ENCODE measurements at regions not wholly inside any gene's neighbourhood (a gene's known extent, or its start where the extent isn't known, plus 50 kb on each side); places are given as distances from the start of the nearest gene placed in this dataset.
"Not testable (repeated sequence)": the region's sequence is repeated elsewhere in the genome, so short reads cannot be mapped to it uniquely, and the experiment has no call there.

GRCh38 chr6:67986694-67987232 is 648.3 kb upstream of the ADGRB3 start:
- no peak for DNase-seq

DNA sequence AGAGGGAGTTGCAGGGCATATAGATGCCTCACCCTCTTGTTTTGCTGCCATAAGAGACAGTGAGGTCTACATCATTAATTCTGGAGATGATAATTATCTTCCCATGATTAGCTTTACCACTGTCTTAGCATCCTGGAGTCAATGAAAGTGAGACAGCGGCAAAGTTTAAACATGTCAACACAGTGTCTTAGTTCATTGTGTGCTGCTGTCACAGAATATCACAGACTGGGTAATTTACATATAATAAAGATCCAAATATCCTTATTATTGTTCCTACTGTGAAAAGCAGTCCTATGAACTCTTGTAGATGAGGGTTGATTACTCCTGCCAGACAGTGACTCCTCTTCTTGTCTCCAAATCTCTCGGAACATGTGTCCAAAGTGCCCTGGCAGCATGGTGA is 658.6 kb upstream of the ADGRB3 start:
- DNase-seq = no peak

DNA sequence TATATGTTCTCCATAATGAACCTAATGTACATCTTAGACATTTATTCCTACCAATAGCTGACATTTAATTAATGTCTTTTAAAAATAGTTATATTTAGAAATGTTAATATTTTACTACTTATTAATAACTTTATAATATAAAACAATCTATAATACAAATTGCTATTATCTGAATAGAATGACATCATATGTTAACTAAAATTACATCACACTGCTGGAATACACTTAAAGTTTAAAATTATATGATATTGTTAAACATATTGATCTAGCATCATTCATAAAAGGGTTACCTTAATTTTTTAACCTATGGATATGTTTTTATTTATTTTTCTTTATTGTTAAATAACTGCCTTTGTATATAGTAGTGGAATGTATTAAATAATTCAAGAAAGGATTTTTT is 660.2 kb upstream of the ADGRB3 start:
- no peak for DNase-seq

GRCh38 chr6:67971812-67972211 is 663.3 kb upstream of the ADGRB3 start:
- DNase-seq = no peak

DNA sequence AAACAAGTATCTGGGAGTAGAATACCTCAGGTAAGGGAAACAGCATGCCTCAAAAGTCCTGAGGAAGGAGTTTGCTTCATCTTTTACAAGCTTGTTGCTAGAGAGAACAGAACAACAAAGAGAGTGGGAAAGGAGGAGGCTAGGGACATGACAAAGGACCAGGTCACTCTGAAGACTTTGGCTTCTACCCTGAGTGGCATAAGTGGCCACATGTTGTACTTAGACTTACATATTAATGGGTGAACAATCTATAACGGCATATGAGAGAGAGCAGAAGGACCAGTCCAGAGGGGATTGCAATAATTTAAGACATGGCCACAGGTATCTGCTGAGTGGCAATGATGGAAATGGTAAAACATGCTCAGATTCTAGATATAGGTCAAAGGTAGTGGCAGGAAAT is 668.3 kb upstream of the ADGRB3 start:
- no peak for DNase-seq

DNA sequence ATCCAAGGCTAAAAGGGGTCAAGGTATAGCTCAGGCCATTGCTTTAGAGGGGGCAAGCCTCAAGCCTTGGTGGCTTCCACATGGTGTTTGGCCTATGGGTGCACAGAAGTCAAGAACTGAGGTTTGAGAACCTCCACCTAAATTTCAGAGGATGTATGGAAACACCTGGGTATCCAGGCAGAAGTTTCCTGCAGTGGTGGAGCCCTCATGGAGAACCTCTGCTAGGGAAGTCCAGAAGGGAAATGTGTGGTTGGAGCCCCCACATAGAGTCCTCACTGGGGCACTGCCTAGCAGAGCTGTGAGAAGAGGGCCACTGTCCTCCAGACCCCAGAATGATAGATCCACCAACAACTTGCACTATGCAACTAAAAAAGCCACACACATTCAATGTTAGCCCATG is 678.7 kb upstream of the ADGRB3 start:
- no peak for DNase-seq

GRCh38 chr6:67952948-67953347 is 682.1 kb upstream of the ADGRB3 start:
- DNase-seq = no peak

- DNase-seq = no peak
Measured at GRCh38 chr6:67952121-67952520, 683.0 kb upstream of the ADGRB3 start.

DNA sequence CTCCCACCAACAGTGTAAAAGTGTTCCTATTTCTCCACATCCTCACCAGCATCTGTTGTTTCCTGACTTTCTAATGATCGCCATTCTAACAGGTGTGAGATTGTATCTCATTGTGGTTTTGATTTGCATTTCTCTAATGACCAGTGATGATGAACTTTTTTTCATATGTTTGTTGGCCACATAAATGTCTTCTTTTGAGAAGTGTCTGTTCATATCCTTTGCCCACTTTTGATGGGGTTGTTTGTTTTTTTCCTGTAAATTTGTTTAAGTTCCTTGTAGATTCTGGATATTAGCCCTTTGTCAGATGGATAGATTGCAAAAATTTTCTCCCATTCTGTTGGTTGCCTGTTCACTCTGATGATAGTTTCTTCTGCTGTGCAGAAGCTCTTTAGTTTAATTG is 687.3 kb upstream of the ADGRB3 start:
- not testable (repeated sequence) for DNase-seq

DNA sequence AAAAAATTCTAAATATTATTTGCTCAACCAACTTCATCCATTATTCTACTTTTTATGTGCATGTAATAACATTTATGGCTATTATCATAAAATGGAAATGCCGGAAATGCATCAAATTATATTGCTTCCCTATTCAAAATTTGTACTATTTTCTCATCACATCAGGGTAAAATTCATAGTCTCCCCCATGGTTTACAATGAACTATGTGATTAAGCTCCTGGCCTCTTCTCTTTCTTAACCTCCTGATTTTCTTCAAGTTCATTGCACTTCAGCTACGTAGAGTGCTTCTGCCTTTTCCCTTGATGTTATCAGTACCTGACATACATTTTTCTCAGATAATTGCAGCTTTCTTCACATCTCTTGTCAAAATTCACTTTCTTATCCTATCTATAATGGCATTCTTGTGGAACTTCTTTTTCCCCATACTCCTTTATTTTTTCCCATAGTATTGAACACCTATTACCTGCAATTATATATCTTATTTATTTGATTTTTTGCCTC is 699.1 kb upstream of the ADGRB3 start:
- no peak for DNase-seq

DNA sequence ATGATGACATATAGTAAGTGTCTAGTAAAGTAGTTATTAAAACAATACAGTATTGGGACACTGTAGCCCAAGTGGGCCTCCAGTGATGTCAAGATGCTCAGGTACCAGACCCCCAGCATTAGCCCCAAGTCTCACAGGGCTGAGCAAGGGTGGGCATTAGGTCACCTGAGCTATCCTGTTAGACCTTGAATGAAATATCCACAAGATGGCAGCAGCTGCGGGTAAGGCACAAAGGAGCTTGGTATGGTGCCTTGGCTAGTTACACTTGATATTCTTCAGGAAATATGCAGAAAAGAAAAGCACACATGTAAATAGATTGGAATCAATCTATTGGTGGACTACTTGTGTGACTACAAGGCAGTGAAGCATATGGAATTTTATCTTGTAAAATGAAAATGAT is 701.8 kb upstream of the ADGRB3 start:
- DNase-seq = no peak

GRCh38 chr6:67922588-67922987 is 712.5 kb upstream of the ADGRB3 start:
- not testable (repeated sequence) for DNase-seq

- DNase-seq = not testable (repeated sequence)
Measured at GRCh38 chr6:67920040-67920439, 715.0 kb upstream of the ADGRB3 start.

DNA sequence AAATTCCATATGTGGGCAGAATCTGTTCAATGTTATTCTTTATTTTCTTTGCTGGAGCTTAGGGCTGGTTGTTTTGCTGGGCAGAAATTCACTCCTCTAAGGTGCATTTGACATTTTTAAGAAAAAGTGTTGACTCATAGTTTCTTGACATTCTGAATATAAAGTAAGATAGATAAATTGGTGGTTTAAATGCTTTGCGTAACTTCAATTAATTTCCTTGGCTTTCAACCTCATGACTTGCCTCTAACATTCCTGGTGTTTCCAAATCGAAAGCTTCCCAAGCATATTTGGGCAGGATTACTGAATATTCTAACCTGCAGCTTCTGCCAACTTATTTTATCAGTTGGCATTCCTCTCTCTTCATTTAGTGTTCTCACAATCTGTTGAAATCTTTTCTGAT is 718.7 kb upstream of the ADGRB3 start:
- DNase-seq = no peak

- DNase-seq = no peak
Measured at GRCh38 chr6:67914419-67914818, 720.7 kb upstream of the ADGRB3 start.

GRCh38 chr6:67909354-67909753 is 725.7 kb upstream of the ADGRB3 start:
- DNase-seq = no peak

GRCh38 chr6:67908379-67908778 is 726.7 kb upstream of the ADGRB3 start:
- no peak for DNase-seq

DNA sequence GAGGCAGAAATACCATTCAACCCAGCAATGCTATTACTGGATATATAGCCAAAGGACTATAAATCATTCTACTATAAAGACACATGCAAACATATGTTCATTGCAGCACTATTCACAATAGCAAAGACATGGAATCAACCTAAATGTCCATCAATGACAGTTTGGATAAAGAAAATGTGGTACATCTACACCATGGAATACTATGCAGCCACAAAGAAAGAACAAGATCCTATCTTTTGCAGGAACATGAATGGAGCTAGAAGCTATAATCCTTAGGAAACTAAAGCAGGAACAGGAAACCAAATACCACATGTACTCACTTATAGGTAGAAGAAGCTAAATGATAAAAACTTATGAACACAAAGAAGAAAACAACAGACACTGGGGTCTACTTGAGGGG is 730.3 kb upstream of the ADGRB3 start:
- DNase-seq = not testable (repeated sequence)

DNA sequence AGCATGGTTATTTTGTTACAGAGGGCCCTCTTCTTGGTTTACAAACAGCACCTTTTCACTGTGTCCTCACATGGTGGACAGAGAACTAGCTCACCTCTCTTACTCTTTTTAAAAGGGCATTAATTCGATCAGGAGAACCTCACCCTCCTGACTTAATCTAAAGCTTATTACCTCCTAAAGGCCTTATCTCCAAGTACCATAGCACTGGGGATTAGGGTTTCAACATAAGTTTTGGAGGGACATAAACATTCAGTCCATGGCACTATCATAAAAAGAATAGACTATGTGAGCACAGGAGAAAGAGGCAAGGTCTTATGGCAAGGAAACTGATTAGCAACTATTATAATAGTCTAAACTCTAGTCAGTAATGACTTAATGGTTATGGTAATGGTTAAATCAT is 736.2 kb upstream of the ADGRB3 start:
- no peak for DNase-seq

DNA sequence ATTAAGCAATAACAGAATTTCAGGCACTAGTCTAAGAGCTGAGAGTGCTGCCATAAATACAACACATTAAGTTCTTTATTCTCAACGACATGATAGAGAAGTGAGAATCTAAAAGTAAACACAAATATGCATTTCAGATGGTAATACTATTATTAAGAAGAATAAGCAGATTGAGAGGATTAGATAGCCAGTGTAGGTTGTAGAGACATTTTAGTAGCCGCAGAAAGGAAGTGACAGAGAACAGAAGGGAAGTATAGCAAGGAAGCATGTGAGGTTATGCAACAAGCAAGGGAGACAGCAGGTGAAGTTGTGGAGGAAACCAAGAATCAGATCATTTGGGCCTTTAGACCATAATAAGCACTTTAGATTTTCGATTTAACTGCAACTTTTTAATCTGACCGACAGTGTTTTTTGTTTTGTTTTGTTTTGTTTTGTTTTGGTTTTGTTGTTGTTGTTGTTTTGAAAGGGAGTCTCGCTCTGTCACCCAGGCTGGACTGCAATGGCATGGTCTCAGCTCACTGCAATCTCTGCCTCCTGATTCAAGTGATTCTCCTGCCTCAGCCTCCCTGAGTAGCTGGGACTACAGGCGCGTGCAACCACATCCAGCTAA is 737.0 kb upstream of the ADGRB3 start:
- DNase-seq = no peak

DNA sequence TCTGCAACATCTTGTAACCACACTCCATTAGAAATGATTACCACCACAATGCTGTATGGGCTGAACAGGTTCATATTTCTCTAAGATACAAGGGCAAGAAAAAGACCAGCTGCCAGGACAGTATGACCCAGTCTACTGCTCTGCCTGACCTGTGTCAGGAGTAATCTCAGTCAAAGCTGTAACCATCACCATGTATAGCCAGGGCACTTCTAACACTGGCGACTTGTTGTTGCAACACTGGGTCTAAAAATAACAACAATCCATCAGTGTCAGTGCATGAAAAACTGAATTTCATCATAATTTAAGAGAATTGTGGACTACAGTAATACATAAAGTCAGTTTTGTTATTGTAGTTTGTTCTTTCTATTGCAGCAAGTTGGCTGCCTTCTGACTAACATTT is 738.6 kb upstream of the ADGRB3 start:
- no peak for DNase-seq

DNA sequence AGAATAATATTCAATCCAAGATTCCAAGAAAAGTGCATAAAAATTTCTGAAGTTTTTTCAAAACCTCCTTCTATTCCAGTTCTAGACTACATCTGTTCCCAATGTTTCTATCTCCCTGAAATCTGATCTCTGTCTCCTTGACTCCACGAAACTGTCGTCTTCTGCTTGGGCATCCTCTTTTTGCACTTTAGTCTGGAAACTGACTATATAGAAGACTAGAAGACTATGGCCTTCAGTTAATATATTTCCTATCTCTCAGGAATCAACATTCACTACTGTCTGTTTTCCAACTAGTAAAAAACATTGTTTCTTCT is 745.4 kb upstream of the ADGRB3 start:
- no peak for DNase-seq

- DNase-seq = no peak
Measured at GRCh38 chr6:67888886-67889681, 746.0 kb upstream of the ADGRB3 start.

- no peak for DNase-seq
Measured at GRCh38 chr6:67888546-67888885, 746.6 kb upstream of the ADGRB3 start.
